Stomach (tissue), 8 donors: ENCODE measurements at regions not wholly inside any gene's neighbourhood (a gene's known extent, or its start where the extent isn't known, plus 50 kb on each side); places are given as distances from the start of the nearest gene placed in this dataset.

ENCODE experiments used
- DNase-seq, 2 donors: peaks; one replicate each; pipeline versions ENCODE4 v3.0.0 to v3.0.0-alpha.2; 2013 to 2019
- H3K27ac ChIP-seq, 5 donors: fragments of 200-600 bp in 4 of 5; sonication (generic) in 4 of 5; one replicate each; pipeline ENCODE4 v1.5.1; 2013 to 2019; ENCODE audit warnings: mild to moderate bottlenecking in 1 of 5, moderate library complexity in 1 of 5
- H3K27me3 ChIP-seq, 3 donors: fragments of 200-600 bp; sonication (generic); one replicate each; pipeline ENCODE4 v1.5.1; 2017 to 2019; ENCODE audit warnings: mixed run types in 1 of 3
- H3K36me3 ChIP-seq, 4 donors: fragments of 200-600 bp; sonication (generic); 1 replicate in 3 of 4; 2 replicates in 1 of 4; pipeline ENCODE4 v1.5.1; 2016 to 2019
- H3K4me1 ChIP-seq, 4 donors: fragments of 200-600 bp; sonication (generic); one replicate each; pipeline ENCODE4 v1.5.1; 2016 to 2019
- H3K4me3 ChIP-seq, 4 donors: fragments of 200-600 bp; sonication (generic) in 3 of 4; one replicate each; pipeline ENCODE4 v1.5.1; 2016 to 2019; ENCODE audit warnings: mild to moderate bottlenecking in 1 of 4
- H3K9me3 ChIP-seq, 4 donors: fragments of 200-600 bp; sonication (generic); one replicate each; pipeline ENCODE4 v1.5.1; 2016 to 2019
- CTCF ChIP-seq, 7 experiments: fragments of 450-650 bp in 4 of 7; fragments of 200-600 bp in 3 of 7; sonication (generic) in 3 of 7; IDR thresholded peaks; one replicate each; pipeline ENCODE4 v1.5.1; 2016 to 2019; ENCODE audit warnings: antibody characterized with exemption in 7 of 7, control low read depth in 2 of 7, mild to moderate bottlenecking in 1 of 7
- EP300 ChIP-seq: sonication (generic); formaldehyde crosslinking; IDR thresholded peaks from one replicate; pipeline ENCODE4 v1.6.1; 2017; ENCODE audit warnings: antibody characterized with exemption
- POLR2A ChIP-seq, 4 donors: fragments of 450-650 bp; IDR thresholded peaks; one replicate each; pipeline ENCODE4 v1.6.1; 2016; ENCODE audit warnings: antibody characterized with exemption in 4 of 4, control low read depth in 2 of 4, mild to moderate bottlenecking in 1 of 4, moderate library complexity in 1 of 4
- POLR2AphosphoS5 ChIP-seq, 3 donors: sonication (generic); formaldehyde crosslinking; IDR thresholded peaks; one replicate each; pipeline ENCODE4 v1.6.1; 2016; ENCODE audit warnings: antibody characterized with exemption in 3 of 3
- WGBS, 5 donors: extraction: QIAGEN DNeasy Blood & Tissue Kit in 3 of 5; methylation state at CpG; one replicate each; pipeline versions ENCODE4 v1.1.5 to v1.1.7; 2013 to 2018; 5-methylcytosine and 5-hydroxymethylcytosine counted together
- intact Hi-C: fragments of 100-400 bp; cut with DNase I; formaldehyde crosslinking; loops from one replicate; pipeline ENCODE4 v1.15.1; 2023; ENCODE audit warnings: low total_unique reads
- donor health status: healthy with polysubstance abuse.
- donor health status: Bipolar disorder and iron deficiency.
- donor health status: healthy.

GRCh38 chr18:70463085-70463484 is 174.2 kb downstream of the SOCS6 start:
- no peak overlapping the region for H3K27ac ChIP-seq
- peaks cover 5 to 9% (median 7%) of the 10 kb centered on the region in 4 donors for H3K4me1 ChIP-seq
- DNase-seq = no peak
- no peak overlapping the region for H3K4me3 ChIP-seq
- TF ChIP-seq POLR2AphosphoS5 (IDR thresholded peaks at IDR 0.05) (no peak), POLR2A (IDR thresholded peaks at IDR 0.05) (no peak), EP300 (no peak), CTCF (IDR thresholded peaks at IDR 0.05) (no peak)
- no peaks in the 10 kb centered on the region for H3K36me3 ChIP-seq
- H3K9me3 ChIP-seq = no peaks in the 10 kb centered on the region
- WGBS, 5 donors = 85 to 88% (median 87%) methylated on average over 6 of the region's 6 CpGs
- intact Hi-C loops = no loop called here
- H3K27me3 ChIP-seq = peaks cover 0 to 18% (median 0%) of the 10 kb centered on the region in 3 donors

- Histone ChIP-seq H3K27ac (no peak overlapping the region), H3K4me3 (no peak overlapping the region), H3K4me1 (peaks cover 5 to 9% (median 7%) of the 10 kb centered on the region in 4 donors), H3K9me3 (no peaks in the 10 kb centered on the region), H3K27me3 (peaks cover 0 to 27% (median 0%) of the 10 kb centered on the region in 3 donors), H3K36me3 (no peaks in the 10 kb centered on the region)
- no peak for TF ChIP-seq POLR2A (IDR thresholded peaks at IDR 0.05)
- no peak for TF ChIP-seq CTCF (IDR thresholded peaks at IDR 0.05)
- no peak for TF ChIP-seq POLR2AphosphoS5 (IDR thresholded peaks at IDR 0.05)
- no peak for TF ChIP-seq EP300
- intact Hi-C loops = no loop called here
- WGBS, 5 donors = 26 to 51% (median 43%) methylated on average over 3 of the region's 3 CpGs
- DNase-seq = no peak
These were observed 173.2 kb downstream of the SOCS6 start for GRCh38 chr18:70462078-70462439.

- Histone ChIP-seq H3K4me1 (peaks cover 5 to 9% (median 7%) of the 10 kb centered on the region in 4 donors), H3K9me3 (no peaks in the 10 kb centered on the region), H3K27ac (no peak overlapping the region), H3K27me3 (peaks cover 0 to 32% (median 0%) of the 10 kb centered on the region in 3 donors), H3K36me3 (no peaks in the 10 kb centered on the region), H3K4me3 (no peak overlapping the region)
- no peak for DNase-seq
- intact Hi-C loops = no loop called here
- TF ChIP-seq CTCF (IDR thresholded peaks at IDR 0.05) (no peak), EP300 (no peak), POLR2AphosphoS5 (IDR thresholded peaks at IDR 0.05) (no peak), POLR2A (IDR thresholded peaks at IDR 0.05) (no peak)
- WGBS, 5 donors = 82 to 88% (median 87%) methylated on average over 11 of the region's 11 CpGs
These were observed 172.7 kb downstream of the SOCS6 start for GRCh38 chr18:70461323-70462077.

- DNase-seq = no peak
- TF ChIP-seq EP300 (no peak), POLR2A (IDR thresholded peaks at IDR 0.05) (no peak), POLR2AphosphoS5 (IDR thresholded peaks at IDR 0.05) (no peak), CTCF (IDR thresholded peaks at IDR 0.05) (no peak)
- Histone ChIP-seq H3K27ac (no peak overlapping the region), H3K36me3 (no peaks in the 10 kb centered on the region), H3K4me3 (no peak overlapping the region), H3K9me3 (no peaks in the 10 kb centered on the region), H3K4me1 (peaks cover 4 to 7% (median 6%) of the 10 kb centered on the region in 4 donors), H3K27me3 (peaks cover 0 to 32% (median 0%) of the 10 kb centered on the region in 3 donors)
- intact Hi-C loops = no loop called here
- WGBS, 5 donors = 49 to 72% (median 60%) methylated on average over 5 of the region's 5 CpGs
These were observed 170.9 kb downstream of the SOCS6 start for GRCh38 chr18:70459731-70460130.
